ENCODE measurements at regions not wholly inside any gene's neighbourhood (a gene's known extent, or its start where the extent isn't known, plus 50 kb on each side); places are given as distances from the start of the nearest gene placed in this dataset.

- Histone ChIP-seq H2BK20ac (ENCODE audit: low read depth, low read length, poor library complexity, severe bottlenecking) (no peak overlapping the region), H2BK15ac (ENCODE audit: low read depth, low read length) (no peak overlapping the region), H3K9me3 (ENCODE audit: control insufficient read depth, low read depth, low read length) (peaks cover 8% of the 10 kb centered on the region), H4K20me1 (ENCODE audit: control insufficient read depth, insufficient read depth, insufficient read length) (no peaks in the 10 kb centered on the region), H2BK5ac (ENCODE audit: insufficient read length, low read length) (no peak overlapping the region), H3K9ac (ENCODE audit: extremely low read depth, insufficient read length, low read length) (no peak overlapping the region), H3K23me2 (ENCODE audit: insufficient read length, low read depth, low read length, poor library complexity, severe bottlenecking) (no peaks in the 10 kb centered on the region), H3K14ac (ENCODE audit: insufficient read depth, low read length) (no peak overlapping the region), H3K4ac (ENCODE audit: low read depth, low read length) (no peak overlapping the region), H3K27me3 (ENCODE audit: insufficient read depth, low read length) (peaks cover 48% of the 10 kb centered on the region), H2AFZ (ENCODE audit: low read length) (no peak overlapping the region), H3K4me1 (ENCODE audit: insufficient read depth, low read length) (no peaks in the 10 kb centered on the region; the same call in 1 of the 2 replicates), H4K8ac (replicated peaks; ENCODE audit: insufficient read length, low read depth, low read length) (no peak overlapping the region), H2BK12ac (ENCODE audit: insufficient read length, low read depth, low read length) (no peak overlapping the region), H3T11ph (ENCODE audit: low read length) (no peak overlapping the region), H3K79me1 (ENCODE audit: insufficient read depth, low read depth, low read length, poor library complexity, severe bottlenecking) (no peaks in the 10 kb centered on the region), H3K27ac (ENCODE audit: insufficient read length, low read depth, low read length) (no peak overlapping the region), H2AK5ac (ENCODE audit: insufficient read length, low read length) (no peak overlapping the region), H3K23ac (ENCODE audit: insufficient read length, low read depth, low read length) (no peak overlapping the region), H3K56ac (ENCODE audit: insufficient read length, low read depth, low read length) (no peak overlapping the region), H3K18ac (ENCODE audit: insufficient read length, low read depth, low read length) (no peak overlapping the region), H2BK120ac (ENCODE audit: low read depth, low read length, poor library complexity, severe bottlenecking) (no peak overlapping the region), H3K4me2 (ENCODE audit: insufficient read depth, insufficient read length, low read length) (no peak overlapping the region), H4K5ac (ENCODE audit: insufficient read length, low read depth, low read length) (no peak overlapping the region), H4K91ac (ENCODE audit: insufficient read length, low read depth, low read length) (no peak overlapping the region), H3K79me2 (ENCODE audit: insufficient read depth, low read length) (no peaks in the 10 kb centered on the region)
- no peak for TF ChIP-seq CTCF (conservative IDR thresholded peaks at IDR 0.05)
- H3K9me3 Mint-ChIP-seq = peaks cover 4 to 23% of the 10 kb centered on the region in 2 experiments; a peak in 4 of 5 replicates
- H3K4me3 Mint-ChIP-seq = no peak overlapping the region; a peak in 1 of 5 replicates
- peaks cover 82% of the 10 kb centered on the region for H3K27me3 Mint-ChIP-seq (ENCODE audit: low read depth)
- peaks cover 14 to 32% of the 10 kb centered on the region in 2 experiments for H3K4me1 Mint-ChIP-seq
- peaks cover 0 to 23% (median 8%) of the 10 kb centered on the region in 3 experiments; a peak in 6 of 7 replicates for H3K36me3 Mint-ChIP-seq (ENCODE audit: insufficient read depth in 1 of 3, low read depth in 3 of 3)
- no peak for DNase-seq
- no peak overlapping the region for H3K27ac Mint-ChIP-seq
- WGBS (ENCODE audit: extremely low coverage, insufficient read length, low lambda C conversion rate) = no CpG with 5 or more reads among the region's 6 CpGs
These were observed 174.7 kb upstream of the GRB10 start for GRCh38 chr7:50957431-50957830.

All from H9 (cell line).